ENCODE measurements at regions not wholly inside any gene's neighbourhood (a gene's known extent, or its start where the extent isn't known, plus 50 kb on each side); places are given as distances from the start of the nearest gene placed in this dataset.

GRCh38 chr5:85263125-85263524 is 878.4 kb upstream of the EDIL3 start:
- TF ChIP-seq CTCF (IDR thresholded peaks at IDR 0.05) (no peak), POLR2A (IDR thresholded peaks at IDR 0.05) (no peak)
